HL-60 (cell line): ENCODE measurements at regions not wholly inside any gene's neighbourhood (a gene's known extent, or its start where the extent isn't known, plus 50 kb on each side); places are given as distances from the start of the nearest gene placed in this dataset.

ENCODE experiments used
- DNase-seq, 2 experiments: peaks; one replicate each; pipeline ENCODE4 v3.0.0-alpha.2; 2010 to 2020; ENCODE audit warnings: low read depth in 1 of 2, low spot score in 1 of 2
- H3K27ac ChIP-seq: fragments of 250-450 bp; sonication (Bioruptor Pico); replicated peaks from 2 replicates; pipeline ENCODE4 v1.5.1; 2020; ENCODE audit warnings: mild to moderate bottlenecking, moderate library complexity
- H3K27me3 ChIP-seq: fragments of 250-450 bp; sonication (Bioruptor Pico); 2 replicates; pipeline ENCODE4 v1.5.1; 2021; ENCODE audit warnings: mild to moderate bottlenecking, moderate library complexity; ENCODE audit not compliant: insufficient read depth, poor library complexity, severe bottlenecking
- H3K4me3 ChIP-seq: replicated peaks from 2 replicates; pipeline ENCODE4 v1.5.1; 2011; ENCODE audit warnings: mild to moderate bottlenecking, control low read depth, low read length; ENCODE audit not compliant: insufficient read depth
- GABPA ChIP-seq: IDR thresholded peaks from 2 replicates; pipeline ENCODE4 v1.6.1; 2012; ENCODE audit warnings: low read depth
- POLR2AphosphoS5 ChIP-seq: IDR thresholded peaks from 2 replicates; pipeline ENCODE4 v1.6.1; 2012; ENCODE audit warnings: low read depth
- SPI1 ChIP-seq: IDR thresholded peaks from 2 replicates; pipeline ENCODE4 v1.6.1; 2012; ENCODE audit warnings: low read depth, mild to moderate bottlenecking, borderline replicate concordance
- TF ChIP-seq, protein P1 (sequence below): IDR thresholded peaks from one replicate; pipeline ENCODE4 v1.5.1; 2011; ENCODE audit warnings: low read length, control low read depth, inconsistent platforms; ENCODE audit not compliant: insufficient read depth
- TF ChIP-seq, protein P2 (sequence below): IDR thresholded peaks from 2 replicates; pipeline ENCODE4 v1.6.1; 2012; ENCODE audit warnings: low read depth; ENCODE audit not compliant: insufficient replicate concordance

DNA sequence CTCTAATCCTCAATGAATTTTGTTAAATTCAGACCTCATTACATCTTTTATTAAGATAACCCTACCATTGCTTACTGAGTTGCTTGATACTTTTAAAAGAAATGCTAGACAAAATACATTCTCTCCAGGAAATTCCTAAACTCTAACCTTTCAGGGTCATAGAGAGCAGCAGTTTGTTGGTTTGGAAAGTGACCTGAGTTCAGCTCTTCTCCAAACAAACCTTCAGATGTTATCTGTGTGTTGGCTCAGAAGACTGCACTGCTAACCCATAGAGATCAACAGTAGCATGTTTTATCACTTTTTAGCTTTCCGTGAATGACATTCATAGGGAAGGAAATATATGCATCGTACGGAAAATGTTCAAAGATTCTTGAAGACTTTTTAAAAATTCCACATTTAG, 101.8 kb upstream of the VEGFC start:
- no peak for DNase-seq
- no peak overlapping the region for H3K4me3 ChIP-seq
- TF ChIP-seq, protein P1, sequence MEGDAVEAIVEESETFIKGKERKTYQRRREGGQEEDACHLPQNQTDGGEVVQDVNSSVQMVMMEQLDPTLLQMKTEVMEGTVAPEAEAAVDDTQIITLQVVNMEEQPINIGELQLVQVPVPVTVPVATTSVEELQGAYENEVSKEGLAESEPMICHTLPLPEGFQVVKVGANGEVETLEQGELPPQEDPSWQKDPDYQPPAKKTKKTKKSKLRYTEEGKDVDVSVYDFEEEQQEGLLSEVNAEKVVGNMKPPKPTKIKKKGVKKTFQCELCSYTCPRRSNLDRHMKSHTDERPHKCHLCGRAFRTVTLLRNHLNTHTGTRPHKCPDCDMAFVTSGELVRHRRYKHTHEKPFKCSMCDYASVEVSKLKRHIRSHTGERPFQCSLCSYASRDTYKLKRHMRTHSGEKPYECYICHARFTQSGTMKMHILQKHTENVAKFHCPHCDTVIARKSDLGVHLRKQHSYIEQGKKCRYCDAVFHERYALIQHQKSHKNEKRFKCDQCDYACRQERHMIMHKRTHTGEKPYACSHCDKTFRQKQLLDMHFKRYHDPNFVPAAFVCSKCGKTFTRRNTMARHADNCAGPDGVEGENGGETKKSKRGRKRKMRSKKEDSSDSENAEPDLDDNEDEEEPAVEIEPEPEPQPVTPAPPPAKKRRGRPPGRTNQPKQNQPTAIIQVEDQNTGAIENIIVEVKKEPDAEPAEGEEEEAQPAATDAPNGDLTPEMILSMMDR, result no peak
- no peak for TF ChIP-seq GABPA
- TF ChIP-seq, protein P2, sequence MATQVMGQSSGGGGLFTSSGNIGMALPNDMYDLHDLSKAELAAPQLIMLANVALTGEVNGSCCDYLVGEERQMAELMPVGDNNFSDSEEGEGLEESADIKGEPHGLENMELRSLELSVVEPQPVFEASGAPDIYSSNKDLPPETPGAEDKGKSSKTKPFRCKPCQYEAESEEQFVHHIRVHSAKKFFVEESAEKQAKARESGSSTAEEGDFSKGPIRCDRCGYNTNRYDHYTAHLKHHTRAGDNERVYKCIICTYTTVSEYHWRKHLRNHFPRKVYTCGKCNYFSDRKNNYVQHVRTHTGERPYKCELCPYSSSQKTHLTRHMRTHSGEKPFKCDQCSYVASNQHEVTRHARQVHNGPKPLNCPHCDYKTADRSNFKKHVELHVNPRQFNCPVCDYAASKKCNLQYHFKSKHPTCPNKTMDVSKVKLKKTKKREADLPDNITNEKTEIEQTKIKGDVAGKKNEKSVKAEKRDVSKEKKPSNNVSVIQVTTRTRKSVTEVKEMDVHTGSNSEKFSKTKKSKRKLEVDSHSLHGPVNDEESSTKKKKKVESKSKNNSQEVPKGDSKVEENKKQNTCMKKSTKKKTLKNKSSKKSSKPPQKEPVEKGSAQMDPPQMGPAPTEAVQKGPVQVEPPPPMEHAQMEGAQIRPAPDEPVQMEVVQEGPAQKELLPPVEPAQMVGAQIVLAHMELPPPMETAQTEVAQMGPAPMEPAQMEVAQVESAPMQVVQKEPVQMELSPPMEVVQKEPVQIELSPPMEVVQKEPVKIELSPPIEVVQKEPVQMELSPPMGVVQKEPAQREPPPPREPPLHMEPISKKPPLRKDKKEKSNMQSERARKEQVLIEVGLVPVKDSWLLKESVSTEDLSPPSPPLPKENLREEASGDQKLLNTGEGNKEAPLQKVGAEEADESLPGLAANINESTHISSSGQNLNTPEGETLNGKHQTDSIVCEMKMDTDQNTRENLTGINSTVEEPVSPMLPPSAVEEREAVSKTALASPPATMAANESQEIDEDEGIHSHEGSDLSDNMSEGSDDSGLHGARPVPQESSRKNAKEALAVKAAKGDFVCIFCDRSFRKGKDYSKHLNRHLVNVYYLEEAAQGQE, result no peak
- TF ChIP-seq POLR2AphosphoS5, result no peak
- TF ChIP-seq SPI1, result no peak
- H3K27ac ChIP-seq, result no peak overlapping the region
- H3K27me3 ChIP-seq, result peaks cover 2% of the 10 kb centered on the region

DNA sequence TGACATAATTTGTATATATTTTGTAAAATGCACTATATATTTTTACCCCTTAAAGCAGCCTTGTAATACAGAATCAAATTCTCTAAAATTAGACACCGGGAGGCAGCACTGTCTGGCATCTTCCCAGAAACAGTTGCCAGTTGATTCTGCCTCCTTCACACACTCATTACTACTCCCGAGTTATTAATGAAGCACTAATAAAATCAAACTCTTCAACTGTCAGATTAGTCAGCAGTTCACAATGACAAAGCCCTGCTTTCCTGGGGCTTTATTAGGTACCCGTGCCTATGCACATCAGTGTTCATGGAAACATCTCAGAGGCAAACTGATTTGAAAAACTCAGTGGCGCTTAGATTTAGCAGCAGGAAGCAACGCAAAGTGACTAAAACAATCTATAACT, 103.5 kb upstream of the VEGFC start:
- H3K4me3 ChIP-seq, result no peak overlapping the region
- TF ChIP-seq, protein P1, result no peak
- TF ChIP-seq SPI1 (no peak), GABPA (no peak), POLR2AphosphoS5 (no peak)
- TF ChIP-seq, protein P2, result no peak
- H3K27ac ChIP-seq, result no peak overlapping the region

DNA sequence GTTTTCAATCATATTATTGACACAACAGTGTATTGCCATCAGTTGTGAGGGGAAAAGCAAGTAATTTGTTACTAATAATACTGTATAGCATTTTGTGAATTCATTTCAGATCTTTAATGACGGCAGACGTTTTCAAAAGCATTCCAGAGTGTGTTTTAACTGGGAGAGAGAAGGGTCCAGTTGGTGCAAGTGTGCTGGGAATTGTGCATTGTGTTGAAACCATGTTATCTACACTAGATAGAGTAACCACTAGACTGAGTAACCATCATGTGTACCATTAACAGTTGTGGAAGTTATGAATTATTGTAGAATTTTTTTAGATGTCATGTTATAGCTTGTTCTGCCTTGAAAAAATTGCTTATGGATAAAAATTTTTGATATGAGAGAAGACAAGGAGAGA, 104.5 kb upstream of the VEGFC start:
- no peak overlapping the region for H3K4me3 ChIP-seq
- DNase-seq, result no peak
- TF ChIP-seq GABPA (no peak), POLR2AphosphoS5 (no peak)
- TF ChIP-seq, protein P1, result no peak
- no peak overlapping the region for H3K27ac ChIP-seq
- H3K27me3 ChIP-seq, result peaks cover 2% of the 10 kb centered on the region

More for the DNA sequence above, 103.5 kb upstream of the VEGFC start:
- no peak for DNase-seq
- peaks cover 2% of the 10 kb centered on the region for H3K27me3 ChIP-seq

DNA sequence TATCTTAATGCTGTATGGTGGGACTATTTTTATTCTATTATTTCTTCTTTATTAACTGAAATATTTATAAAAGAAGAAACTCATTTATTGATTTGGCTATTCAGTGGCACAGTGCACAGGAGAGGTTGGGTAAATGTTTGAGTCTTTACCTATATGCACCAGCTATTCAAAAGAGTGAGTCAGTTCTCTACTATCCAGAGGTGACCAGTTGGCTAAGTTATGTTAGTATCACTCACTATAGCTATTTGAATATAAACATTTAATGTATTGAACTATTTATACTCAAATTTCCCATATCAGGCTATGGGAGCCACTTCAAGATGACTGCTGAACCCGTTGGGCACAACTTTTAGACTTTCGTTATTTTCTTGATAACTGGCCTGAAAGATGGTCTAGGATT, 106.1 kb upstream of the VEGFC start:
- H3K27me3 ChIP-seq, result no peaks in the 10 kb centered on the region
- H3K4me3 ChIP-seq, result no peak overlapping the region
- no peak overlapping the region for H3K27ac ChIP-seq
- no peak for DNase-seq
- TF ChIP-seq, protein P2, result no peak
- TF ChIP-seq GABPA (no peak), POLR2AphosphoS5 (no peak), SPI1 (no peak)
- TF ChIP-seq, protein P1, result no peak
